ENCODE measurements at regions not wholly inside any gene's neighbourhood (a gene's known extent, or its start where the extent isn't known, plus 50 kb on each side); places are given as distances from the start of the nearest gene placed in this dataset.

DNA sequence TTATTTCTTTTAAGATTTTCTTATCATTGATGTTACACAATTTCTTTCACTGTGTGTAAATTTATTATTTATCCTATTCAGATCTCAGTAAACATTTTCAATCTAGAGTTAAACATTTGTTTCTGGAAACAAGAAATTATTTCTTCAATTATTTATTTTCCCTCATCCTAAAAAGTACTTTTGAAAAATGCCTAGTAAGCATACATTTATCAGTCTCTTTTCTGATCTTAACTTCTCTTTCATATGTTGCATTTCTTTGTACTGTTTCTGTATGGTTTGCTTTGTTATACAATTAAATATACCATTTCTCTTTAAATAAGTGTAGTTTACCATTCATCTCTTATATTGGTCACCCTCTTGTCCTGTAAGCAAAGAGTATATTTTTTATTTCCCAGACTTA is 263.2 kb downstream of the C12orf50 start:
- Histone ChIP-seq H3K4me3 (no peak overlapping the region), H3K36me3 (no peaks in the 10 kb centered on the region), H3K27me3 (replicated peaks) (no peaks in the 10 kb centered on the region), H3K27ac (no peak overlapping the region), H3K4me1 (replicated peaks) (no peaks in the 10 kb centered on the region), H3K9me3 (replicated peaks) (no peaks in the 10 kb centered on the region)
- no peak for DNase-seq (ENCODE audit: low read depth in 1 of 2, low spot score in 2 of 2)

DNA sequence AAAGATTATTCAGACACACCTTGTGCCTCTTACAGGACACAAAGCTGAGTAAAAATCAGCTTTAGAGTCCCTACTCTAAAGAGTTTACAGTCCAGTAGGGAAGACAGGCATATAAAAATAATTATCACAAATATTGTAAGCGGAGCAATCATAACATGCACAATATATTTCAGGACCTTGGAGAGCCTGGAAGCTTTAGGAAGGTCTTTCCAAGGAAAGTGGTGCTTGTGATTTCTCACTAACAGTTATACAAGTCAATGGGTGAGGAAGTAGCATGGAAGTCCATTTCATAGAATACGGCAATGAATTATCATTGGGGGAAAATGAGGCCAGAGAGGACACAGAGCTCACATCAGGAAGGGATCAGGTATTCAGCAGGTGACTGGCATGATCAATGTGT is 268.3 kb downstream of the C12orf50 start:
- Histone ChIP-seq H3K27ac (no peak overlapping the region), H3K27me3 (replicated peaks) (no peaks in the 10 kb centered on the region)
- DNase-seq (ENCODE audit: low read depth in 1 of 2, low spot score in 2 of 2) = no peak

DNA sequence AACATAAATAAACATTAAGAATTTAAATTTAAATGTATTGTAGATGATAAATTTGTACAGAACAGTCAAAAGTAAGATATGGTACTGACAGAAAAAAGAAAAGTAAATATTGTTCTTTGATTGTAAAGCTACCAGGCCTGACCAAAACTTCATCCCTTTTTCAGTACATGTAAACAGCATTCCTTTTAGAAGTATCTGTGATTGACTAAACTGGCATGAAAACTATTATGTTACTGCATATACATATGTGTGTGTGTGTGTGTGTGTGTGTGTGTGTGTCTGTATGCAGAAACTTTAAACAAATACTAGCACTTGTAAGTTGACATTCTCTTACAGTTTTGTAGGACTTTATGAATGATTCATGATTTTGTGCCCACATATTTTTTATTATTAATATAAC is 270.9 kb downstream of the C12orf50 start:
- Histone ChIP-seq H3K4me1 (replicated peaks) (peaks cover 10% of the 10 kb centered on the region), H3K4me3 (no peak overlapping the region), H3K9me3 (replicated peaks) (no peaks in the 10 kb centered on the region), H3K36me3 (no peaks in the 10 kb centered on the region), H3K27me3 (replicated peaks) (no peaks in the 10 kb centered on the region), H3K27ac (no peak overlapping the region)
- DNase-seq (ENCODE audit: low read depth in 1 of 2, low spot score in 2 of 2) = no peak

More for the DNA sequence above, 268.3 kb downstream of the C12orf50 start:
- no peaks in the 10 kb centered on the region for H3K9me3 ChIP-seq (replicated peaks)
- H3K36me3 ChIP-seq = no peaks in the 10 kb centered on the region
- no peak overlapping the region for H3K4me3 ChIP-seq
- peaks cover 4% of the 10 kb centered on the region for H3K4me1 ChIP-seq (replicated peaks)

DNA sequence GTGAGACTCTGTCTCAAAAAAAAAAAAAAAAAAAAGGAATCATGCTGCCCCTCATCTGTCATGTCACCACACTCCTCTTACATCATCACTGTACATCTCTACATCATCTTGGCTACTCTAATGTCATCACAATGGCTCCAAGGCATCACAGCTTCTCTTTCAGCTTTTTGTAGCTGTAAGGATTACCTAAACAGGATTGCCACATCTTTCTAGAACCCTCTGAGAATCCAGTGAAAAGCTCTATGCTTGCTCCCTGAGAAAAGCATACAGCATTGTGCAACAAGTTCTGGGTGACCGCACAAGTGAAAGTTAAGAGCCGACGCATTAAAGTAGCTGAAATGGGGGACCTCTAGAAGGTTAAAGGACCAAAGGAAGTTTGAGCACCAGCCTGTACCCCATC is 272.5 kb downstream of the C12orf50 start:
- DNase-seq (ENCODE audit: low read depth in 1 of 2, low spot score in 2 of 2) = no peak
- Histone ChIP-seq H3K4me1 (replicated peaks) (peaks cover 10% of the 10 kb centered on the region), H3K9me3 (replicated peaks) (no peaks in the 10 kb centered on the region), H3K27ac (no peak overlapping the region), H3K36me3 (no peaks in the 10 kb centered on the region), H3K27me3 (replicated peaks) (no peaks in the 10 kb centered on the region), H3K4me3 (no peak overlapping the region)

DNA sequence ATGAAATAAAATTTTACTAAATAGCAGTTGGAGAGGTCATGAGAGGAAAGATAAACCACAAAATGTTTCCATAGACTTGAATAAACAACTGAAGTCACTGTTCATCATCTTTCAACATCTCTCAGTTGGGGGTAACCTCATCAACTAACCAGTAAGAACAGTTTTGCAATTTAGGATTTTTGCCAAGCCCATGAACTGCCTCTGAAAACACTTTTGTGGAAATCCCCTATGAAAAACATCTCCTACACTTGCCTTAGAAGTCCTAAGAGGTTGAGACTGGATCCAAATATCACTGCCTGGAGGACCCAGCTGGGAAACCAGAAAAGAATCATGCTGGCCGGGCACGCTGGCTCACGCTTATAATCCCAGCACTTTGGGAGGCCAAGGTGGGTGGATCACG is 273.1 kb downstream of the C12orf50 start:
- peak overlapping the region; percentile 18; the same call in 1 of the 2 replicates for H3K27ac ChIP-seq
- no peak overlapping the region for H3K4me3 ChIP-seq
- H3K9me3 ChIP-seq (replicated peaks) = no peaks in the 10 kb centered on the region
- no peaks in the 10 kb centered on the region for H3K36me3 ChIP-seq
- peak in 1 of 2 experiments; percentile 57 for DNase-seq (ENCODE audit: low read depth in 1 of 2, low spot score in 2 of 2)
- no peaks in the 10 kb centered on the region for H3K27me3 ChIP-seq (replicated peaks)
- H3K4me1 ChIP-seq (replicated peaks) = peaks cover 10% of the 10 kb centered on the region

DNA sequence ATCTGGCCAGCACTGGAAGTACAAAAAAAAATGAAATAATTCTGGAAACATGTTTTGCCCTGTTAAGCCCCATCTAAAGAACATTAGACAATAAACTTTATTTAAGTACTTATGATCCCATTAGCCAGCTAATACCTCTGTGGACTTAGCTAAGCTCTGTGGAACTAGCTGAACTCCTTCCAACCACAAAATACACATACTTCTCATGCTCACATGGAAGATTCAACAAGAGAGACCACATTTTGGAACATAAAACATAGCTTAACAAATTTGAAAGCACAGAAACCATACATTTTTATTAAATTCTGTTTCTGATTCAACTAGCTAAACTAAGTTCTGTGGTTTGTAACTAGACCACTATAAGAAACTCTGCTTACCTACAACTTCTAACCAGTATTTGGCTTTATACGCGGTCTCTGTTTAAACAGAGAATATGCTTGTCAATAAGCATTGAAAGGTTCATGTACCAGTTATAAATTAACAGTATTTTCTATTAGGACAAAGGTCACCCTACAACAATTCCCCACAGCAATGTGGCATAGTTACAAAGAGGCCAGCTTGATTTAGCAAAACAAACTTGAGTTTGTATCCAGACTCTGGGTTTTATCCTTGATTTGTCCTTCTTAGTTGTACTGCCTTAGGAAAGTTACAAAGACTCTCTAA is 300.1 kb downstream of the C12orf50 start:
- H3K27ac ChIP-seq = no peak overlapping the region
- no peaks in the 10 kb centered on the region for H3K36me3 ChIP-seq
- no peaks in the 10 kb centered on the region for H3K4me1 ChIP-seq (replicated peaks)
- H3K27me3 ChIP-seq (replicated peaks) = no peaks in the 10 kb centered on the region; the same call in 1 of the 2 replicates
- no peak overlapping the region for H3K4me3 ChIP-seq
- no peaks in the 10 kb centered on the region for H3K9me3 ChIP-seq (replicated peaks)
- DNase-seq (ENCODE audit: low read depth in 1 of 2, low spot score in 2 of 2) = no peak

DNA sequence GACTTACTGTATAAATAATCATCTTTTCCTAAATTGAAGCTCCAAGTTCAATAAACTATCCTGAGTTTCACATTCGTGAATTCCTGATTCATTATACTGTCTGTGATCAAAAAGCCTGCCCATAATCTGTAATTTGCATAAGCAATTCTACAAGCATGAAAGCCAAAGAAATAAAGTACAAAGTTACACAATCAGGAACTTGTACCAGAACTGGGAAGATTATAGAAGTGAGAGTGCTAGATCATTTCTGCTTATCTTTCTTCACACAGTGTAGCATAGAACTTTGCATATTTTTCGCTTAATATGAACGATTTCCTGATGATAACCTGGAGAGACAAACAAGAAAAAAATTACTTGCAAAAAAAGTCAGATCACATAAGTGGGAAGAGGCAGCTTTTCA is 308.2 kb downstream of the C12orf50 start:
- H3K4me3 ChIP-seq = no peak overlapping the region
- no peaks in the 10 kb centered on the region; the same call in 1 of the 2 replicates for H3K27me3 ChIP-seq (replicated peaks)
- H3K27ac ChIP-seq = no peak overlapping the region
- no peaks in the 10 kb centered on the region for H3K9me3 ChIP-seq (replicated peaks)
- no peaks in the 10 kb centered on the region for H3K36me3 ChIP-seq
- no peaks in the 10 kb centered on the region for H3K4me1 ChIP-seq (replicated peaks)
- no peak for DNase-seq (ENCODE audit: low read depth in 1 of 2, low spot score in 2 of 2)

DNA sequence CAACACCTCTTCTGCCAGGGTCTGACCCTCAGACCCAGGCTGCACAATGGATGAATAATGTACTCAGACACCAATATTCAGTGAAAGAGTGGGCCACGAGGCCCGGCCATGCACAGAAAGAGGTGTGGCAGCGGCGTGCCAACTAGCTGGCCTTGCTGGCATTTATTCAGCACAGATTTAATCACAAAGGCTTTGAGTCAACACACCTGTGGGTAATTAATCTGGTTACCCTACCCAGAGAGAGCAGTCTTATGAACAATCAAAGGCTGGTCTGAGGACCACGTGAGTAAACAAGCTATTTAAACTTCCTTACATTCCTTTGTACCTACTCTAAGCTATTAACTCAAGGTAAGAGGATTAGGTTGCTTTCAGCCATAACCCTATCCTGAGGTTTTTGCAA is 324.8 kb downstream of the C12orf50 start:
- no peak overlapping the region for H3K4me3 ChIP-seq
- no peak for DNase-seq (ENCODE audit: low read depth in 1 of 2, low spot score in 2 of 2)
- no peaks in the 10 kb centered on the region for H3K27me3 ChIP-seq (replicated peaks)
- no peaks in the 10 kb centered on the region for H3K36me3 ChIP-seq
- no peaks in the 10 kb centered on the region for H3K9me3 ChIP-seq (replicated peaks)
- H3K4me1 ChIP-seq (replicated peaks) = no peaks in the 10 kb centered on the region
- H3K27ac ChIP-seq = no peak overlapping the region

DNA sequence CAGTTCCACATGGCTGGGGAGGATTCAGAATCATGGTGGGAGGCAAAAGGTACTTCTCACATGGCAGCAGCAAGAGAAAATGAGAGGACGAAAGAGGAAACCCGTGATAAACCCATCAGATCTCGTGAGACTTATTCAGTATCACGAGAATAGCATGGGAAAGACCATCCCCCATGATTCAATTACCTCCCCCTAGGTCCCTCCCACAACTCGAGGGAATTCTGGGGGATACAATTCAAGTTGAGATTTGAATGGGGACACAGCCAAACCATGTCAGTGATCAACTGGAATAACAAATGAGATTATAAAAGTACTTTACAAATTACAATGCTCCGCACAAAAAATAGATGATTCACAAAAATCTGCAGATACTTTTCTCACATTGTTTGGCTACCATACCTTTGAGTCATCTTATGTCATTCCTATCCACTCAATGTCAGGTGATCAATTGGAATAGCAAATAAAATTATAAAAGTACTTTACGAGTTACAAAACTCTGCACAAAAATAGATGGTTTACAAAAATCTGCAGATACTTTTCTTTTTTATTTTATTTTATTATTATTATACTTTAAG is 338.9 kb downstream of the C12orf50 start:
- no peak for DNase-seq (ENCODE audit: low read depth in 1 of 2, low spot score in 2 of 2)
- H3K4me1 ChIP-seq (replicated peaks) = peaks cover 15% of the 10 kb centered on the region
- H3K27ac ChIP-seq = no peak overlapping the region
- no peaks in the 10 kb centered on the region for H3K27me3 ChIP-seq (replicated peaks)
- H3K9me3 ChIP-seq (replicated peaks) = no peaks in the 10 kb centered on the region
- H3K36me3 ChIP-seq = no peaks in the 10 kb centered on the region
- no peak overlapping the region for H3K4me3 ChIP-seq

DNA sequence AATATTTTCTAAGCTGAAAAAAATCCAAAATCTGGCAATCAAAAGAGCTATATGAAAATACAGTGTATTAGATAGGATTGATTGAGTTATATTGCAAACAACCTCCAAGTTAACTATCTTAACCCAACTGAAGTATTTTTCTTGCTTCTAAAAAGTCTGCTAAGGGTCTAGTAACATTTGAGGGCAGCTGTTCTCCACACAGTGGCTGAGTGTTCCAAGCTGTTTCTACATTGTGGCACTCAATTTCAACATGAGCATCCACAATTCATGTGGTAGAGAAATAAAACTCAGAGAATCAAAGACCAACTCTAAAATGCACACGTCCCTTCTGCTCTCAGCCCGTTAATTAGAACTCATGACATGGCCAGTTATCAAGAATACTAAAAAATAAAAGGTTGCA is 340.0 kb downstream of the C12orf50 start:
- Histone ChIP-seq H3K27me3 (replicated peaks) (no peaks in the 10 kb centered on the region), H3K4me3 (no peak overlapping the region), H3K4me1 (replicated peaks) (peaks cover 15% of the 10 kb centered on the region), H3K27ac (no peak overlapping the region), H3K9me3 (replicated peaks) (no peaks in the 10 kb centered on the region), H3K36me3 (no peaks in the 10 kb centered on the region)
- DNase-seq (ENCODE audit: low read depth in 1 of 2, low spot score in 2 of 2) = no peak

DNA sequence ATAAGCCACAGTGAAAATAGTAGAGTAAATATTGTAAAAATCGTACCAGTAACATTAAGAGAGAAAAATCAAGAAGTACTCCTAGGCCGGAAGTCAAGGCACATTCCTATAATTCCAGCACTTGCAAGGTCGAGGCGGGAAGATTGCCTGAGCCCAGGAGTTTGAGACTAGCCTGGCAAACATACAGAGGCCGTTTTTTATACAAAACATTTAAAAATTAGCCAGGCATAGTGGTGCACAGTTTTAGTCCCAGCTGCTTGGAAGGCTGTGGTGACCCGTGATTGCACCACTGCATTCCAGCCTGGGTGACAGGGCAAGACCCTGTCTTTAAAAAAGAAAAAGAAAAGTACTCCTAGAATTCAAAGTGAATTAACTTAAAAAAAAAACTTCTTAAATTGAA is 341.8 kb downstream of the C12orf50 start:
- H3K4me1 ChIP-seq (replicated peaks) = peaks cover 15% of the 10 kb centered on the region
- H3K36me3 ChIP-seq = no peaks in the 10 kb centered on the region
- DNase-seq (ENCODE audit: low read depth in 1 of 2, low spot score in 2 of 2) = peak; percentile 66
- H3K9me3 ChIP-seq (replicated peaks) = no peaks in the 10 kb centered on the region
- H3K27me3 ChIP-seq (replicated peaks) = no peaks in the 10 kb centered on the region
- peak overlapping the region; percentile 81 for H3K27ac ChIP-seq
- H3K4me3 ChIP-seq = no peak overlapping the region

DNA sequence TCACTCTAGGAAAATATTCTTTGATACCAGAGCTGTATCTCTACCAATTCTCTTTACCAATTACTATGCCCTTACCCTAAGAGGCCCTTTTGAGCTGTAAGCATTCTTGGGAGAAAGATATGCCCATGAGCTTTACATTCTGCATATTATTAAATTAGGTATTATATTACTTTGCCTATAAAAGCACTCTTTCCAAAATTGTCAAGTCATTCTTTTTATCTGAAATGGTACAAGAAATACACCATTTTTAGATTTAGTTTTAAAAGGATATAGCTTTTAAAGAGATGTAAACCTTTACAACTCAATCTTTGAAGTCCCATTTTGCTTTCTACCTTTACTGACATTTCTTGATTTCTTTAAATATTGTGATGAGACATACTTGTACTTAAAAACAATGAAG is 343.5 kb downstream of the C12orf50 start:
- no peaks in the 10 kb centered on the region for H3K9me3 ChIP-seq (replicated peaks)
- H3K4me3 ChIP-seq = no peak overlapping the region
- H3K36me3 ChIP-seq = no peaks in the 10 kb centered on the region
- peaks cover 15% of the 10 kb centered on the region for H3K4me1 ChIP-seq (replicated peaks)
- DNase-seq (ENCODE audit: low read depth in 1 of 2, low spot score in 2 of 2) = no peak
- no peak overlapping the region for H3K27ac ChIP-seq
- H3K27me3 ChIP-seq (replicated peaks) = no peaks in the 10 kb centered on the region

DNA sequence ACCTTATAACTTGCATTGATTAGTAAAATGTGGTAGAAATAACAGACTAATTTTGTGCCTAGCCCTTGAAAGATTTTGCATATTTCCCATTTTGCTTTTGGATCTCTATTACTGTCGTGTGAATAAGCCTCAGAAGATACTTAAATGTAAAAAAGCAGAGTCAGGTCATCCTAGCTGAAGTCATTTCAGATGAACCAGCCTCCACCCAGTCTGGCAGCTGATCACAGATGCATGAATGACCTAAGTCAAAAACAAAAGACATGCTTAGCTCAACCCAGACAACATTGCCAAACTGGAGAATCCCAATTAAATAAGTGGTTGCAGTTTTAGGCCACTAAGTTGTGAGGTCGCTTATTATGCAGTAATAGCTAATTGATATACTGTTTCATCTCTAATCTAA is 349.9 kb downstream of the C12orf50 start:
- no peaks in the 10 kb centered on the region for H3K9me3 ChIP-seq (replicated peaks)
- no peak overlapping the region for H3K4me3 ChIP-seq
- no peaks in the 10 kb centered on the region for H3K36me3 ChIP-seq
- H3K4me1 ChIP-seq (replicated peaks) = no peaks in the 10 kb centered on the region
- no peak for DNase-seq (ENCODE audit: low read depth in 1 of 2, low spot score in 2 of 2)
- H3K27ac ChIP-seq = no peak overlapping the region
- H3K27me3 ChIP-seq (replicated peaks) = no peaks in the 10 kb centered on the region

DNA sequence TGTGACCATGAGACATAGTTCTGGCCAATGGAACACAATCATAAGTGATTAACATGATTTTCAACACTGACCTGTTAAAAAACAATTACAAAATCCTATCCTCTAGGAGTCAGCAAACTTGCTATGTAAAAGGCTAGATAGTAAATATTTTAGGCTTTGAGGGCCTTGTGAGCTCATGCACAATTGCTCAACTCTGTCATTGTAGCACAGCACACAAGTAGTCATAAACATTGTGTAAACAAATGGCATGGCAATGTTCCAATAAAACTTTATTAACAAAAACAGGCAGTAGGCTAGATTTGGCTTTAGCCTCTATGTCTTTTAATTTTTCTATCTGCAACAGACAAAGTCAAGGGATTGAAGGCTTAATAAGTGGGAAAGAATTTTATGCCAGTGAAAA is 350.7 kb downstream of the C12orf50 start:
- no peak overlapping the region for H3K27ac ChIP-seq
- H3K4me3 ChIP-seq = no peak overlapping the region
- H3K27me3 ChIP-seq (replicated peaks) = no peaks in the 10 kb centered on the region
- no peaks in the 10 kb centered on the region for H3K9me3 ChIP-seq (replicated peaks)
- no peaks in the 10 kb centered on the region for H3K36me3 ChIP-seq
- no peaks in the 10 kb centered on the region for H3K4me1 ChIP-seq (replicated peaks)
- DNase-seq (ENCODE audit: low read depth in 1 of 2, low spot score in 2 of 2) = no peak

DNA sequence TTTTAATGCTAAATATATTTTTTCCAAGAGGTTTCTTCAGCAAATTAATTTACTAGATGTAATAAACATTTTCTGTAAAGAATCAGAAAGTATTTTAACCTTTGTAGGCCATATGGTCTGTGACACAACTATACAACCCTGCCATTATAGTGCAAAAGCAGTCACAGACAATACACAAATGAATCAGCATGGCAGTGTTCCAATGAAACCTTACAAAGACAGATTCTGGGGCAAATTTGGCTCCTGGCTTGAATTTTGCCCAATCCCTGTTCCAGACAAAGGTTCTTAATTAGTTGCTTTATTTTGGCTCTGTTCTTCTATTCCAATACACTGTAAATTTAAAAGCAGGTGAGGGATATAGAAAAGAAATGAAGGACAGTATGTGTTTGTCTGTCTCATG is 352.5 kb downstream of the C12orf50 start:
- Histone ChIP-seq H3K27me3 (replicated peaks) (no peaks in the 10 kb centered on the region), H3K4me3 (no peak overlapping the region), H3K36me3 (no peaks in the 10 kb centered on the region), H3K9me3 (replicated peaks) (no peaks in the 10 kb centered on the region), H3K27ac (no peak overlapping the region), H3K4me1 (replicated peaks) (no peaks in the 10 kb centered on the region)
- no peak for DNase-seq (ENCODE audit: low read depth in 1 of 2, low spot score in 2 of 2)

Measured in SJSA1 (cell line).